SK-N-SH treated with all-trans-retinoic acid at 6 μM for 48 hours (cell line): ENCODE measurements at regions not wholly inside any gene's neighbourhood (a gene's known extent, or its start where the extent isn't known, plus 50 kb on each side); places are given as distances from the start of the nearest gene placed in this dataset.

Source experiments
- ATAC-seq: fragments of 200-7000 bp; cut with Tn5 transposase; 3 replicates; pipeline ENCODE4 v1.9.1; 2020; ENCODE audit warnings: mild to moderate bottlenecking, moderate library complexity
- ARNTL ChIP-seq: fragments of 450-650 bp; formaldehyde crosslinking; IDR thresholded peaks from 2 replicates; pipeline ENCODE4 v1.5.0; 2020; ENCODE audit warnings: low read depth, mild to moderate bottlenecking, moderate library complexity, borderline replicate concordance
- BACH2 ChIP-seq: fragments of 250-450 bp; sonication (Bioruptor Pico); IDR thresholded peaks from 2 replicates; pipeline ENCODE4 v1.9.0; 2021; ENCODE audit warnings: mild to moderate bottlenecking, borderline replicate concordance
- CSDC2 ChIP-seq: fragments of 250-450 bp; sonication (Bioruptor Pico); IDR thresholded peaks from 2 replicates; pipeline ENCODE4 v1.5.0; 2020; ENCODE audit warnings: mild to moderate bottlenecking, moderate library complexity
- CSRNP3 ChIP-seq: fragments of 250-450 bp; sonication (Bioruptor Pico); IDR thresholded peaks from 2 replicates; pipeline ENCODE4 v1.5.1; 2021; ENCODE audit warnings: mild to moderate bottlenecking, moderate library complexity
- GLIS3 ChIP-seq: fragments of 250-450 bp; sonication (Bioruptor Pico); IDR thresholded peaks from 2 replicates; pipeline ENCODE4 v1.5.0; 2020; ENCODE audit warnings: mild to moderate bottlenecking, moderate library complexity
- ISL1 ChIP-seq: fragments of 250-450 bp; sonication (Bioruptor Pico); IDR thresholded peaks from 2 replicates; pipeline ENCODE4 v2.1.2; 2022; ENCODE audit warnings: mild to moderate bottlenecking, moderate library complexity
- OSR1 ChIP-seq: fragments of 250-450 bp; sonication (Bioruptor Pico); IDR thresholded peaks from 2 replicates; pipeline ENCODE4 v1.8.0; 2022; ENCODE audit warnings: moderate library complexity, mild to moderate bottlenecking, inconsistent platforms
- PATZ1 ChIP-seq: fragments of 250-450 bp; sonication (Bioruptor Pico); IDR thresholded peaks from 2 replicates; pipeline ENCODE4 v1.8.0; 2020; ENCODE audit warnings: mild to moderate bottlenecking, moderate library complexity, borderline replicate concordance
- POU6F1 ChIP-seq: fragments of 250-450 bp; sonication (Bioruptor Pico); IDR thresholded peaks from 2 replicates; pipeline ENCODE4 v1.8.0; 2021; ENCODE audit warnings: low read depth, mild to moderate bottlenecking, moderate library complexity, borderline replicate concordance
- PPARA ChIP-seq: fragments of 250-450 bp; sonication (Bioruptor Pico); IDR thresholded peaks from 2 replicates; pipeline ENCODE4 v1.5.0; 2020; ENCODE audit warnings: mild to moderate bottlenecking, borderline replicate concordance
- RARB ChIP-seq: fragments of 250-450 bp; sonication (Bioruptor Pico); IDR thresholded peaks from 2 replicates; pipeline ENCODE4 v1.8.0; 2021; ENCODE audit warnings: mild to moderate bottlenecking, moderate library complexity
- SNAI2 ChIP-seq: fragments of 250-450 bp; sonication (Bioruptor Pico); IDR thresholded peaks from 2 replicates; pipeline ENCODE4 v1.5.0; 2020; ENCODE audit warnings: mild to moderate bottlenecking, moderate library complexity
- TCF4 ChIP-seq: fragments of 250-450 bp; sonication (Bioruptor Pico); IDR thresholded peaks from 2 replicates; pipeline ENCODE4 v1.8.0; 2021; ENCODE audit warnings: mild to moderate bottlenecking, moderate library complexity, borderline replicate concordance
- TOX ChIP-seq: fragments of 250-450 bp; sonication (Bioruptor Pico); IDR thresholded peaks from 2 replicates; pipeline ENCODE4 v1.8.0; 2021; ENCODE audit warnings: mild to moderate bottlenecking, moderate library complexity, borderline replicate concordance
- ZC3H10 ChIP-seq: fragments of 250-450 bp; sonication (Bioruptor Pico); IDR thresholded peaks from 2 replicates; pipeline ENCODE4 v1.5.1; 2021; ENCODE audit warnings: mild to moderate bottlenecking, moderate library complexity
- ZFP3 ChIP-seq: fragments of 250-450 bp; sonication (Bioruptor Pico); IDR thresholded peaks from 2 replicates; pipeline ENCODE4 v1.5.0; 2020; ENCODE audit warnings: mild to moderate bottlenecking, moderate library complexity
- ZFP30 ChIP-seq: fragments of 450-650 bp; formaldehyde crosslinking; IDR thresholded peaks from 2 replicates; pipeline ENCODE4 v1.5.0; 2022; ENCODE audit warnings: mild to moderate bottlenecking, moderate library complexity
- ZNF565 ChIP-seq: fragments of 450-650 bp; formaldehyde crosslinking; conservative IDR thresholded peaks from 2 replicates; pipeline ENCODE4 v1.5.0; 2020; ENCODE audit warnings: low read depth, mild to moderate bottlenecking, moderate library complexity
- ZNF70 ChIP-seq: fragments of 450-650 bp; formaldehyde crosslinking; IDR thresholded peaks from 2 replicates; pipeline ENCODE4 v1.5.0; 2020; ENCODE audit warnings: mild to moderate bottlenecking, moderate library complexity
- ZNF8 ChIP-seq: fragments of 450-650 bp; formaldehyde crosslinking; IDR thresholded peaks from 2 replicates; pipeline ENCODE4 v1.5.0; 2020; ENCODE audit warnings: mild to moderate bottlenecking, moderate library complexity
- TF ChIP-seq, protein P1 (sequence below): fragments of 250-450 bp; sonication (Bioruptor Pico); IDR thresholded peaks from 2 replicates; pipeline ENCODE4 v1.5.1; 2020; ENCODE audit warnings: low read depth, mild to moderate bottlenecking, moderate library complexity
- TF ChIP-seq, protein P2 (sequence below): fragments of 250-450 bp; sonication (Bioruptor Pico); IDR thresholded peaks from 2 replicates; pipeline ENCODE4 v1.5.0; 2020; ENCODE audit warnings: mild to moderate bottlenecking, moderate library complexity

GRCh38 chr2:23137166-23137565 is 247.8 kb upstream of the KLHL29 start:
- TF ChIP-seq CSRNP3 (CRISPR knock-in tag) (no peak), ZNF8 (CRISPR knock-in tag) (no peak), OSR1 (no peak), POU6F1 (no peak), GLIS3 (no peak), TOX (CRISPR knock-in tag) (no peak), BACH2 (CRISPR knock-in tag) (no peak), ZNF565 (no peak), CSDC2 (CRISPR knock-in tag) (no peak), SNAI2 (no peak), ZFP3 (CRISPR knock-in tag) (no peak), TCF4 (CRISPR knock-in tag) (no peak), ISL1 (CRISPR knock-in tag) (no peak), PPARA (CRISPR knock-in tag) (no peak)
- TF ChIP-seq, all 23 proteins: peak for 0
- no peak for ATAC-seq

GRCh38 chr2:23138701-23139100 is 246.3 kb upstream of the KLHL29 start:
- TF ChIP-seq OSR1 (no peak), TOX (CRISPR knock-in tag) (no peak), RARB (CRISPR knock-in tag) (no peak), ZFP3 (CRISPR knock-in tag) (no peak), ZC3H10 (CRISPR knock-in tag) (no peak), CSDC2 (CRISPR knock-in tag) (no peak), ARNTL (CRISPR knock-in tag) (no peak), GLIS3 (no peak), PATZ1 (no peak), ZNF70 (no peak), PPARA (CRISPR knock-in tag) (no peak), ZNF8 (CRISPR knock-in tag) (no peak)
- no peak for ATAC-seq

GRCh38 chr2:23145460-23145859 is 239.5 kb upstream of the KLHL29 start:
- no peak for ATAC-seq

More at GRCh38 chr2:23145460-23145859, 239.5 kb upstream of the KLHL29 start:
- no peak for TF ChIP-seq ZFP30 (CRISPR knock-in tag)
- no peak for TF ChIP-seq ZNF8 (CRISPR knock-in tag)
- no peak for TF ChIP-seq POU6F1
- TF ChIP-seq, protein P1, sequence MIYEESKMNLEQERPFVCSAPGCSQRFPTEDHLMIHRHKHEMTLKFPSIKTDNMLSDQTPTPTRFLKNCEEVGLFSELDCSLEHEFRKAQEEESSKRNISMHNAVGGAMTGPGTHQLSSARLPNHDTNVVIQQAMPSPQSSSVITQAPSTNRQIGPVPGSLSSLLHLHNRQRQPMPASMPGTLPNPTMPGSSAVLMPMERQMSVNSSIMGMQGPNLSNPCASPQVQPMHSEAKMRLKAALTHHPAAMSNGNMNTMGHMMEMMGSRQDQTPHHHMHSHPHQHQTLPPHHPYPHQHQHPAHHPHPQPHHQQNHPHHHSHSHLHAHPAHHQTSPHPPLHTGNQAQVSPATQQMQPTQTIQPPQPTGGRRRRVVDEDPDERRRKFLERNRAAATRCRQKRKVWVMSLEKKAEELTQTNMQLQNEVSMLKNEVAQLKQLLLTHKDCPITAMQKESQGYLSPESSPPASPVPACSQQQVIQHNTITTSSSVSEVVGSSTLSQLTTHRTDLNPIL (CRISPR knock-in tag), result no peak
- TF ChIP-seq ZFP3 (CRISPR knock-in tag), result no peak
- TF ChIP-seq TOX (CRISPR knock-in tag), result no peak
- TF ChIP-seq, protein P2, sequence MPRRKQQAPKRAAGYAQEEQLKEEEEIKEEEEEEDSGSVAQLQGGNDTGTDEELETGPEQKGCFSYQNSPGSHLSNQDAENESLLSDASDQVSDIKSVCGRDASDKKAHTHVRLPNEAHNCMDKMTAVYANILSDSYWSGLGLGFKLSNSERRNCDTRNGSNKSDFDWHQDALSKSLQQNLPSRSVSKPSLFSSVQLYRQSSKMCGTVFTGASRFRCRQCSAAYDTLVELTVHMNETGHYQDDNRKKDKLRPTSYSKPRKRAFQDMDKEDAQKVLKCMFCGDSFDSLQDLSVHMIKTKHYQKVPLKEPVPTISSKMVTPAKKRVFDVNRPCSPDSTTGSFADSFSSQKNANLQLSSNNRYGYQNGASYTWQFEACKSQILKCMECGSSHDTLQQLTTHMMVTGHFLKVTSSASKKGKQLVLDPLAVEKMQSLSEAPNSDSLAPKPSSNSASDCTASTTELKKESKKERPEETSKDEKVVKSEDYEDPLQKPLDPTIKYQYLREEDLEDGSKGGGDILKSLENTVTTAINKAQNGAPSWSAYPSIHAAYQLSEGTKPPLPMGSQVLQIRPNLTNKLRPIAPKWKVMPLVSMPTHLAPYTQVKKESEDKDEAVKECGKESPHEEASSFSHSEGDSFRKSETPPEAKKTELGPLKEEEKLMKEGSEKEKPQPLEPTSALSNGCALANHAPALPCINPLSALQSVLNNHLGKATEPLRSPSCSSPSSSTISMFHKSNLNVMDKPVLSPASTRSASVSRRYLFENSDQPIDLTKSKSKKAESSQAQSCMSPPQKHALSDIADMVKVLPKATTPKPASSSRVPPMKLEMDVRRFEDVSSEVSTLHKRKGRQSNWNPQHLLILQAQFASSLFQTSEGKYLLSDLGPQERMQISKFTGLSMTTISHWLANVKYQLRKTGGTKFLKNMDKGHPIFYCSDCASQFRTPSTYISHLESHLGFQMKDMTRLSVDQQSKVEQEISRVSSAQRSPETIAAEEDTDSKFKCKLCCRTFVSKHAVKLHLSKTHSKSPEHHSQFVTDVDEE (CRISPR knock-in tag), result no peak
- no peak for TF ChIP-seq OSR1
- no peak for TF ChIP-seq ISL1 (CRISPR knock-in tag)
- TF ChIP-seq RARB (CRISPR knock-in tag), result no peak
- no peak for TF ChIP-seq PPARA (CRISPR knock-in tag)
- TF ChIP-seq ZC3H10 (CRISPR knock-in tag), result no peak
- TF ChIP-seq BACH2 (CRISPR knock-in tag), result no peak
- TF ChIP-seq ARNTL (CRISPR knock-in tag), result no peak
- TF ChIP-seq GLIS3, result no peak
- no peak for TF ChIP-seq TCF4 (CRISPR knock-in tag)
- TF ChIP-seq CSRNP3 (CRISPR knock-in tag), result no peak
